ENCODE measurements at regions not wholly inside any gene's neighbourhood (a gene's known extent, or its start where the extent isn't known, plus 50 kb on each side); places are given as distances from the start of the nearest gene placed in this dataset.

DNA sequence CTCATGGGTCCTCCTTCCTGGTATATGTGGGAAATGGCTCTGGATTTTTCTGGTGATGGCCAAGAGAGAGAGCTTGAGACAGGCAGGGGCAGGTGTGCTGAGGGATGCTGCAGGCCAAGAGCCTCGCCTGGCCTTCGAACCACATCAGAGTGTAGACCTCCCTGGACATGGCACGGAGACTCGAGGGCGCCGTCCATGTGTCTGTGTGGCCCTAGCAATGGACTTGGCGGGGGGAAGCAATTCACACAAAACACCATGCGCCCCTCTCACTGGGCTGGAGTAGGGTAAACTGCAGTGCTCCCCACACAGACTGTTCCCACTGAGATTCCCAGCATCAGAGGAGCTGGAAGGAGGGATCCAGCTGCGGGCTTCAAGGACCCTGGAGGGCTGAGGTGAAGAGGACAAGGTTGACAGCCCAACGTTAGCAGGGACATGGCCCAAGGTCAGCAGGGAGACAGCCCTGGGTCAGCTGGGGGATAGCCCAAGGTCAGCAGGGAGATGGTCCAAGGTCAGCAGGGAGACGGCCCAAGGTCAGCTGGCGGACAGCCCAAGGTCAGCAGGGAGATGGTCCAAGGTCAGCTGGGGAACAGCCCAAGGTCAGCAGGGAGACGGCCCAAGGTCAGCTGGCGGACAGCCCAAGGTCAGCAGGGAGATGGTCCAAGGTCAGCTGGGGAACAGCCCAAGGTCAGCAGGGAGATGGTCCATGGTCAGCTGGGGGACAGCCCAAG is 75.4 kb upstream of the HDAC4 start (continued):
- TF ChIP-seq, protein P1, sequence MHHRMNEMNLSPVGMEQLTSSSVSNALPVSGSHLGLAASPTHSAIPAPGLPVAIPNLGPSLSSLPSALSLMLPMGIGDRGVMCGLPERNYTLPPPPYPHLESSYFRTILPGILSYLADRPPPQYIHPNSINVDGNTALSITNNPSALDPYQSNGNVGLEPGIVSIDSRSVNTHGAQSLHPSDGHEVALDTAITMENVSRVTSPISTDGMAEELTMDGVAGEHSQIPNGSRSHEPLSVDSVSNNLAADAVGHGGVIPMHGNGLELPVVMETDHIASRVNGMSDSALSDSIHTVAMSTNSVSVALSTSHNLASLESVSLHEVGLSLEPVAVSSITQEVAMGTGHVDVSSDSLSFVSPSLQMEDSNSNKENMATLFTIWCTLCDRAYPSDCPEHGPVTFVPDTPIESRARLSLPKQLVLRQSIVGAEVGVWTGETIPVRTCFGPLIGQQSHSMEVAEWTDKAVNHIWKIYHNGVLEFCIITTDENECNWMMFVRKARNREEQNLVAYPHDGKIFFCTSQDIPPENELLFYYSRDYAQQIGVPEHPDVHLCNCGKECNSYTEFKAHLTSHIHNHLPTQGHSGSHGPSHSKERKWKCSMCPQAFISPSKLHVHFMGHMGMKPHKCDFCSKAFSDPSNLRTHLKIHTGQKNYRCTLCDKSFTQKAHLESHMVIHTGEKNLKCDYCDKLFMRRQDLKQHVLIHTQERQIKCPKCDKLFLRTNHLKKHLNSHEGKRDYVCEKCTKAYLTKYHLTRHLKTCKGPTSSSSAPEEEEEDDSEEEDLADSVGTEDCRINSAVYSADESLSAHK (tag by site-specific recombination; IDR thresholded peaks at IDR 0.05): no peak

DNA sequence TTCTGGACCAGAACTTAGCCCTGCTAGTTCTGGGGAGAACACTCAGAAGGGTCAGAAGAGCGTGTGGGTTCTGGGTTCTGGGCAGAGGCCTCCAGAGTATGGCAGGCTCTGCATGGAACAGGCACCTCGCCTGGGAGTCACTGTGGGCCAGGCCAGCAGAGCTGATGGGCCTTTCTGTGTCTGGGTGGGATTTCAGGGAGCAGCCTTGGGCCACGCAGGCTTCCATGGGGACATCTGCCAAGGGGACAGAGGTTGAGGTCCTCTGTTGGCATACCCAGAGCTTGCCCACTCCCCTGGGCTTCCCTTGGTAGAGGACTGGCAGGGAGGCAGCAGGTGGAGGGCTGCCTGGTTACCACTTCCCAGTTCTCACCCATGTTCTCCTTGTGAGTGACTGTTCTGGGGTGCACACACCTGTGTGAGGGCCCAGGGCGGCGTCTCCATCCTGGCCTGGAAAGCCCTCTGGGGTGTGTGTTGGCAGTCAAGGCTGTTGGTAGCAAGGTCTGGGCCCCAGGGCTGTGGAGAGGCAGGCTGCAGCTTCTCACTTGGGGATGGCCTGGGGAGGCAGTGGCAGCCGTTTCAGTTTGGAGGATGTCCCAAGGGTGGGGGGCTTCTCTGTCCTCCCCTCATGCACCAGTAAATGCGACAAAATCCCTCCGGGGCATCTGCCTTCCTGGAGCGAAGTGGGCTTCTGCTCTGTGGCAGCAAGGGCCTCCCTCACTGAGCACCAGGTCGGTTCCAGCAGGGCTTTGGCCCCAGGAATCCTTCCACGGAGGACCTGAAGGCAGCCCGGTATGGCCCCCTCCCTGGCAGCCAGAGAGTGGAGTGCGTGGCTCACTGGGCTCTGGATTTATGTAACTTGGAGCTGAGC is 74.6 kb upstream of the HDAC4 start:
- H3K27ac ChIP-seq (ENCODE audit: extremely low read depth, low read depth, low read length): no peak overlapping the region
- POLR2A ChIA-PET: no interaction called here
- H3K4me3 ChIP-seq (ENCODE audit: low read depth, low read length): no peak overlapping the region
- H3K4me1 ChIP-seq (ENCODE audit: control insufficient read depth, insufficient read depth, low read length): no peaks in the 10 kb centered on the region
- no peaks in the 10 kb centered on the region for H3K9me3 ChIP-seq (ENCODE audit: control insufficient read depth, insufficient read depth, low read depth, low read length)
- H3K36me3 ChIP-seq (ENCODE audit: control insufficient read depth in 2 of 2, insufficient read depth in 1 of 2, low read length in 2 of 2): no peaks in the 10 kb centered on the region
- CTCF ChIA-PET: interaction anchor here (0.6 to 0.7 kb wide), 2 partner anchors 48 to 572 kb away, joined by 3 read pairs; no protein-coding TSS in a partner anchor
- TF ChIP-seq ZNF776 (tag by site-specific recombination; IDR thresholded peaks at IDR 0.05; ENCODE audit: borderline replicate concordance) (no peak), ZNF132 (tag by site-specific recombination; IDR thresholded peaks at IDR 0.05; ENCODE audit: borderline replicate concordance) (no peak), GLI4 (tag by site-specific recombination; IDR thresholded peaks at IDR 0.05) (no peak), MZF1 (tag by site-specific recombination; IDR thresholded peaks at IDR 0.05; ENCODE audit: borderline replicate concordance) (no peak), ZNF837 (tag by site-specific recombination; IDR thresholded peaks at IDR 0.05) (no peak), ZNF792 (tag by site-specific recombination; IDR thresholded peaks at IDR 0.05) (no peak), ZNF560 (tag by site-specific recombination; IDR thresholded peaks at IDR 0.05; ENCODE audit: borderline replicate concordance) (no peak), ZNF48 (tag by site-specific recombination; IDR thresholded peaks at IDR 0.05) (no peak)
- TF ChIP-seq, protein P2, sequence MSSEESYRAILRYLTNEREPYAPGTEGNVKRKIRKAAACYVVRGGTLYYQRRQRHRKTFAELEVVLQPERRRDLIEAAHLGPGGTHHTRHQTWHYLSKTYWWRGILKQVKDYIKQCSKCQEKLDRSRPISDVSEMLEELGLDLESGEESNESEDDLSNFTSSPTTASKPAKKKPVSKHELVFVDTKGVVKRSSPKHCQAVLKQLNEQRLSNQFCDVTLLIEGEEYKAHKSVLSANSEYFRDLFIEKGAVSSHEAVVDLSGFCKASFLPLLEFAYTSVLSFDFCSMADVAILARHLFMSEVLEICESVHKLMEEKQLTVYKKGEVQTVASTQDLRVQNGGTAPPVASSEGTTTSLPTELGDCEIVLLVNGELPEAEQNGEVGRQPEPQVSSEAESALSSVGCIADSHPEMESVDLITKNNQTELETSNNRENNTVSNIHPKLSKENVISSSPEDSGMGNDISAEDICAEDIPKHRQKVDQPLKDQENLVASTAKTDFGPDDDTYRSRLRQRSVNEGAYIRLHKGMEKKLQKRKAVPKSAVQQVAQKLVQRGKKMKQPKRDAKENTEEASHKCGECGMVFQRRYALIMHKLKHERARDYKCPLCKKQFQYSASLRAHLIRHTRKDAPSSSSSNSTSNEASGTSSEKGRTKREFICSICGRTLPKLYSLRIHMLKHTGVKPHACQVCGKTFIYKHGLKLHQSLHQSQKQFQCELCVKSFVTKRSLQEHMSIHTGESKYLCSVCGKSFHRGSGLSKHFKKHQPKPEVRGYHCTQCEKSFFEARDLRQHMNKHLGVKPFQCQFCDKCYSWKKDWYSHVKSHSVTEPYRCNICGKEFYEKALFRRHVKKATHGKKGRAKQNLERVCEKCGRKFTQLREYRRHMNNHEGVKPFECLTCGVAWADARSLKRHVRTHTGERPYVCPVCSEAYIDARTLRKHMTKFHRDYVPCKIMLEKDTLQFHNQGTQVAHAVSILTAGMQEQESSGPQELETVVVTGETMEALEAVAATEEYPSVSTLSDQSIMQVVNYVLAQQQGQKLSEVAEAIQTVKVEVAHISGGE (tag by site-specific recombination; conservative IDR thresholded peaks at IDR 0.05; ENCODE audit: low read depth): no peak
- TF ChIP-seq, protein P3, sequence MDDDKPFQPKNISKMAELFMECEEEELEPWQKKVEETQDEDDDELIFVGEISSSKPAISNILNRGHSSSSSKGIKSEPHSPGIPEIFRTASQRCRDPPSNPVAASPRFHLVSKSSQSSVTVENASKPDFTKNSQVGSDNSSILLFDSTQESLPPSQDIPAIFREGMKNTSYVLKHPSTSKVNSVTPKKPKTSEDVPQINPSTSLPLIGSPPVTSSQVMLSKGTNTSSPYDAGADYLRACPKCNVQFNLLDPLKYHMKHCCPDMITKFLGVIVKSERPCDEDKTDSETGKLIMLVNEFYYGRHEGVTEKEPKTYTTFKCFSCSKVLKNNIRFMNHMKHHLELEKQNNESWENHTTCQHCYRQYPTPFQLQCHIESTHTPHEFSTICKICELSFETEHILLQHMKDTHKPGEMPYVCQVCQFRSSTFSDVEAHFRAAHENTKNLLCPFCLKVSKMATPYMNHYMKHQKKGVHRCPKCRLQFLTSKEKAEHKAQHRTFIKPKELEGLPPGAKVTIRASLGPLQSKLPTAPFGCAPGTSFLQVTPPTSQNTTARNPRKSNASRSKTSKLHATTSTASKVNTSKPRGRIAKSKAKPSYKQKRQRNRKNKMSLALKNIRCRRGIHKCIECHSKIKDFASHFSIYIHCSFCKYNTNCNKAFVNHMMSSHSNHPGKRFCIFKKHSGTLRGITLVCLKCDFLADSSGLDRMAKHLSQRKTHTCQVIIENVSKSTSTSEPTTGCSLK (tag by site-specific recombination; IDR thresholded peaks at IDR 0.05): no peak
- TF ChIP-seq, protein P4, sequence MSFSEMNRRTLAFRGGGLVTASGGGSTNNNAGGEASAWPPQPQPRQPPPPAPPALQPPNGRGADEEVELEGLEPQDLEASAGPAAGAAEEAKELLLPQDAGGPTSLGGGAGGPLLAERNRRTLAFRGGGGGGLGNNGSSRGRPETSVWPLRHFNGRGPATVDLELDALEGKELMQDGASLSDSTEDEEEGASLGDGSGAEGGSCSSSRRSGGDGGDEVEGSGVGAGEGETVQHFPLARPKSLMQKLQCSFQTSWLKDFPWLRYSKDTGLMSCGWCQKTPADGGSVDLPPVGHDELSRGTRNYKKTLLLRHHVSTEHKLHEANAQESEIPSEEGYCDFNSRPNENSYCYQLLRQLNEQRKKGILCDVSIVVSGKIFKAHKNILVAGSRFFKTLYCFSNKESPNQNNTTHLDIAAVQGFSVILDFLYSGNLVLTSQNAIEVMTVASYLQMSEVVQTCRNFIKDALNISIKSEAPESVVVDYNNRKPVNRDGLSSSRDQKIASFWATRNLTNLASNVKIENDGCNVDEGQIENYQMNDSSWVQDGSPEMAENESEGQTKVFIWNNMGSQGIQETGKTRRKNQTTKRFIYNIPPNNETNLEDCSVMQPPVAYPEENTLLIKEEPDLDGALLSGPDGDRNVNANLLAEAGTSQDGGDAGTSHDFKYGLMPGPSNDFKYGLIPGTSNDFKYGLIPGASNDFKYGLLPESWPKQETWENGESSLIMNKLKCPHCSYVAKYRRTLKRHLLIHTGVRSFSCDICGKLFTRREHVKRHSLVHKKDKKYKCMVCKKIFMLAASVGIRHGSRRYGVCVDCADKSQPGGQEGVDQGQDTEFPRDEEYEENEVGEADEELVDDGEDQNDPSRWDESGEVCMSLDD (tag by site-specific recombination; IDR thresholded peaks at IDR 0.05): no peak
- TF ChIP-seq, protein P5, sequence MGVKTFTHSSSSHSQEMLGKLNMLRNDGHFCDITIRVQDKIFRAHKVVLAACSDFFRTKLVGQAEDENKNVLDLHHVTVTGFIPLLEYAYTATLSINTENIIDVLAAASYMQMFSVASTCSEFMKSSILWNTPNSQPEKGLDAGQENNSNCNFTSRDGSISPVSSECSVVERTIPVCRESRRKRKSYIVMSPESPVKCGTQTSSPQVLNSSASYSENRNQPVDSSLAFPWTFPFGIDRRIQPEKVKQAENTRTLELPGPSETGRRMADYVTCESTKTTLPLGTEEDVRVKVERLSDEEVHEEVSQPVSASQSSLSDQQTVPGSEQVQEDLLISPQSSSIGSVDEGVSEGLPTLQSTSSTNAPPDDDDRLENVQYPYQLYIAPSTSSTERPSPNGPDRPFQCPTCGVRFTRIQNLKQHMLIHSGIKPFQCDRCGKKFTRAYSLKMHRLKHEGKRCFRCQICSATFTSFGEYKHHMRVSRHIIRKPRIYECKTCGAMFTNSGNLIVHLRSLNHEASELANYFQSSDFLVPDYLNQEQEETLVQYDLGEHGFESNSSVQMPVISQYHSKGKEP (tag by site-specific recombination; IDR thresholded peaks at IDR 0.05): no peak

All from HEK293 (cell line).